Lung microvascular endothelial cell (primary cell): ENCODE measurements at regions not wholly inside any gene's neighbourhood (a gene's known extent, or its start where the extent isn't known, plus 50 kb on each side); places are given as distances from the start of the nearest gene placed in this dataset.

ENCODE experiments used
- DNase-seq, 2 donors: peaks; one replicate each; pipeline versions ENCODE4 v3.0.0 to v3.0.0-alpha.2; 2010; ENCODE audit warnings: low read depth in 2 of 2

DNA sequence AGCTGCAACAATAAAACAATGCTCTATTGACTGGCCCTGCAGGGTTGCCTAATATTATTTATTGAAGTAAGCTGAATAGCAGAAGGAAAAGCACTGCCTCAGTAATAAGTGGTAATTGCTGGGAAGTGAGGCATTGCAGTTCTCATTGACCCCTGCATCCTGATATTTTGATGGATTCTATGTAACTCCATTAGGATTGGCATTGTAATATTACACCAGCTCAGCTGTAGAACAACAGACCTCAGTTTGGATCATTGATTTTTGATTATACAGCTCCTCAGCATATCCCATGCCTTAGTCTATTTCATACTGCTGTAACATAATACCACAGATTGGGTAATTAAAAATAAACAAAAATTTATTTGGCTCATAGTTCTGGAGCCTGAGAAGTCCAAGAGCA, 650.6 kb upstream of the SALL1 start:
- DNase-seq: no peak

DNA sequence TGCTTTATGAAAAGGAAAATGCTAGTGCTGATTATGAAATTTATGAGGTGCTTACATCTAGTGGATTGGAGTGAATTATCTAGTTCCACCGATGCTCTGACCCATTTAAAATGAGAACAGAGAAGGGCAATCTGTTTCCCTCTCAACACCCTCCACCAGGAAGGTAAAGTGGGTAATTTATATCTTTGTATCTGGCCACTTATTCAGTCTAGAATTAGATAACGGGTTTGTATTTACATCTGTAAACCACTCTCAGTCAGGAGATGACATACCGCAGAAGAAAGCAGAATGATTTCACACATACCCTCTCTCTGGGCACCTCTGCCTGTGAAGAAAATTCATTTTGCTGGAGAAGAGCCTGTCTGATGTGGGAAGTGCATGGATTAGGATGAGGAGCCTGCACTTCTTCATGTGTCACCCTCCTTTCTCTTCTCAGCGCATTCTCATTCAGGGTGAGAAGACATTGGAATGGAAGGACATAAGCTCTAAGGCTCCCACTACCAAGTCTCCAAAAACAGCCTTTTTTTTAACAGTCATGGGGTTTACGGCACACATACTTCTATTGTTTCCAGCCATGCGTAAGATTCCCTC, 646.7 kb upstream of the SALL1 start:
- DNase-seq: no peak

DNA sequence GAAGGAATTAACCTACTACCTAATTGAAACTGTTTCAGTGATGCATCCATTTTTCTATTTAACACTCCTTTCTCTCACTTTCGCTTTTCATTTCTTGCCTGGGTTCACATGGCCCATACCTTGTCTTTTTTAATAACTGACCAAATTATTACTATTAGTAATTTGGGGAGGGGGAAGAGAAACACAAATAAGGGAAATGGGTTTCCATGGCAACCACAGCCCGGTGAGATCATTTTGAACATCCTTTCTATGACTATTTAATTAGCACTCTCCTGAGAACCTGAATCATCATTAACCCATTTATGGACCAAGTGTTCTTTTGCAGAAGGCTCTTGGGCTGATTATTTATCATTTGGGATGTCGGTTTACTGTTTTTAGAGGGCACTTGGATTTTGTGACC, 628.2 kb upstream of the SALL1 start:
- DNase-seq: no peak

DNA sequence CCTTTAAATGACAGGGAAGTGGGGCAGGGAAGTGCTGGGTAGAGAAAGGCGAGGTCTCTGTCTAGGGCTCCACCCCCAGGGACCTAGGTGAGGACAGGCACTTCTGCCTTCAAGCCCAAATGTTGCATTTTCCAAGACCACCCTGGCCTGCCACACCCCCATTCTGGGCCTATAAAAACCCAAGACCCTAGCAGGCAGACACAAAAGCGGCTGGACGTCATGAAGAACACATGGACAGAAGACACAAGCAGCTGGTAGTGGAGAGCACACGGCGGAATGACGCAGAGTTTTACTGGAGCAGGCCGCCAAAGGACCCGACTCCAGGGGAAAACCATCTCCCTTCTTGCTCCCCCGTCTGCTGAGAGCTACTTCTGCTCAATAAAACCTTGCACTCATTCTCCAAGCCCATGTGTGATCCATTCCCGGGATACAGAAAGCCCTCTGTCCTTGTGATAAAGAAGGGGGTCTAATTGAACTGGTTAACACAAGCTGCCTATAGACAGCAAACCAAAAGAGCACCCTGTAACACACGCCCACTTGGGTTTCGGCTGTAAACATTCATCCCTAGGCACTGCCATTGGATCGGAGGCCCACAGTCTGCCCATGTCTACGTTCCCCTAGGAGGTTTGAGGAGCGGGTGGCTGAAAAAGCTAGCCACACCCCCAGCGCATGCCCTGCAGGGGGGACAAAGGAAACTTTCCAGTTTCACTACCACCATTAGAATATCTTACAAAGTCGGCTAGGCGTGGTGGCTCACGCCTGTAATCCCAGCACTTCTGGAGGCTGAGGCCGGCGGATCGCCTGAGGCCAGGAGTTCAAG, 622.2 kb upstream of the SALL1 start:
- no peak for DNase-seq

DNA sequence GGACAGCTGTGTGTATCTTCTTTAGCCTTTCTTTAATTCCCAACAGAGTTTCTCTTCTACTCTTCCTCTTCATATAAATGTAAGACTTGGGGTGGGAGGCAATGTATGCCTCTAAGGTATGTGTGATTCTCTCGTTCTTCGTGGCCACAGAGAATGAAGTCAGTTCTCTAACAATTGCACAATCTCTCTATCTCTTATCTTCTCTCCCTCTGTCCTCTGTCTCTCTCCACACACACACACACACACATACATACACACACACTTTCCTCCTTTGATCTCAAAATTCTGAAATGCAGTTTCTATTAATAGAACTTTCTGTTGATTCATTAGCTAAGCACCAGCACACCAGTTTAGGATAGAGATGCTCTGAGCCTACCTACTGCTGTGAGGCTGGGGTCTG, 615.7 kb upstream of the SALL1 start:
- no peak for DNase-seq

DNA sequence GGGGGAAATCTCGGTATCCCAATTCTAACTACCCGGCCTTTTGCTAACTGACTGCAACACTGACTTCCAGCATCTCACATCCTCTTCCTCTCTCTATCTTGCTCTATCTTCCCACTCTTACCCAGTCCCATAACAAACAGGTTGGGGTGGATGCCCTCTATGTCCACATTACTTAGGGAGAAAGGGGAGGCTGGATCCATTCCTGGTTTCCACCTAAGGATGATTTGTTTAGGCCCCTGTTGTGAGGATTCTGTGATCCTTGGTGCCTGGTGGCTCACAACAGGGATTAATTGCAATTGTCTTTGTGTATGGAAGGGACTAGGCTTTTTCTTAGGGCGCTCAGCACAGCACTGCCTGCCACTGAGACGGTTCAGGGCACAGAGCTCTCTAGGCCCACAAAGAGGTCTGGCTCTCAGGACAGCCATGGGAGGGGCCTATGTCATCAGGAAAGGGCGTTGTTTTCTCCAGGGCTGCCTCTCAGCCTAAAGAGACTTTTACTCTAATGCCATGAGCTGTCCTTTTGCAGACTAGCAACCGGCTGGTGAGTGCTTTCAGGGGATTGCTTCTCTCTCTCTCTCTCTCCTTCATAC, 612.1 kb upstream of the SALL1 start:
- DNase-seq: no peak

DNA sequence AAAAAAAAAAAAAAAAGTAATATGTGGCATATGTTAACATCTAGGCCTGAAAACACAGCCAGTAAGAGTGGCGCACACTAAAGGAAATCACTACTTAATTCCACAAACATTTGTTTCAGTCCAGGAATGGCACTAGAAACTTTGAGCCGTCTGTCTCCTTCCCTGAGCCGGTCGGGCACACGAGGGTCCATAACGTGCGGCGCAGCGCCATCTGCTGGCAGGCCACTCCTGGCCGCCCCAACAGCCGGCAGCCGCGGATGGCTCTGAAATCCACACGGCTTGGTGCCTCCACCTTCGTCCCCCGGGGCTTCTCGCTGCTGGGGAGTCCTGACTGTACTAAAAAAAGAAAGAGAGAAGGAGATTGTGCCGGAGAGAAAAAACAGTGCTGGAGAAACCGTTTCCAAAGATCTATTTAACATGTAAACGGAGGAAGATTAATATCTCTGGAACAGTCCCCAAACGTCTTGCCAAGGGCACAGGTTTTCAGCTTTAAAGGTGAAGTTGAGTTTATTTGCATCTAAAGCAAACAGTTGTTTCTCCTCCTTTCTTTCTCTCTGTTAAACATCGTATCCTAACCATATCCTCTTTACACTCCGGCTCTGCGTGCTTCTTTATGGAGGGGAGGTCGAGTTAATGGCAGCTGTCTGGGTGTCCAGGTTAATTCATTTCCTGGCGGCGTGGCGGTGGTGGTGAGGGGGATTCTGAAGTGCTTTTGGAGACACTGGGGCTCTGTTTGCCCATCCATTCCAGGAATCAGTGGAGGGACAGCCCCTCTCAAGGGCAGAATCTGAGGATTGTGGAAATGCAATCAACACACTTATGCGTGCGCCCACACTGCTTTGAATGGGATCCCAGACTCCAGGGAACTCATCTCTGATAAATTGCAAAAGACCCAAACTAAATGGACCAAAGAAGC, 611.3 kb upstream of the SALL1 start:
- peak; percentile 65 to 74 for DNase-seq

DNA sequence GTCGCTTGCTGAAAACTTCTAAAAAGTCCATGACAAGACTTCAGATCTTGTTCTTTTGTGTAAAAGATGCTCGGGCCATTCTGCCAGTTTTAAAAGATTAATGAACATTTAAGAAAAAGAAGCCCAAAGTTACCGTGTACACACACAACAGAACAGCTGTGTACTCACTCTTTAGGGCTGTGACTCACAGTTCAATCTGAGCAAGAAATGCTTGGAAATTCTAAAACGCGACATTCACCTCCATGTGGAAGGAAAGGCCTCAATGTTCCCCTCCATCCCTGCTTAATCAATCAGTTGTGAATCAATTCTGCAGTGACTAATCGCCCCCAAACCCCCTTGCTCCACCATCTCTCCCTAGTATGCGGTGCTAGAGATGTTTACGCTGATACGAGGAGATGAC, 609.9 kb upstream of the SALL1 start:
- DNase-seq: no peak

DNA sequence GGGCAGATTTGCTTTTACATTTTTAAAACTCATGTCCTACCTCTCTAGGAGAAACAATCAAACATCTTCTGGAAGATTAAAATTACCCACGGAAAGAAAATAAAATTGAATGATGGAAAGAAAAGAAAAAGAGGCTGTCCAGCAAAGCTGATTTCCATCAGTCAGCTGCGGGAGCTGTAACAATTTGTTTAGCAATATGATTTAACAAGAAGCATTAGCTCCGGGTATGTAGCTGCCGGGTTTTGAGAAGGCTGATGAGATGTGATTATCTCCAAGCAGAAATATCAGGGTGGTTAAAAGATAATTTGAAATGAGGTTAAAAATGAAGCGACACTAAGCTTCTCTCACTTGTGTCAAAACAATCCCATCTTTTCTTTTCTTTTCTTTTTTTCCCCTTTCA, 608.9 kb upstream of the SALL1 start:
- DNase-seq: no peak

DNA sequence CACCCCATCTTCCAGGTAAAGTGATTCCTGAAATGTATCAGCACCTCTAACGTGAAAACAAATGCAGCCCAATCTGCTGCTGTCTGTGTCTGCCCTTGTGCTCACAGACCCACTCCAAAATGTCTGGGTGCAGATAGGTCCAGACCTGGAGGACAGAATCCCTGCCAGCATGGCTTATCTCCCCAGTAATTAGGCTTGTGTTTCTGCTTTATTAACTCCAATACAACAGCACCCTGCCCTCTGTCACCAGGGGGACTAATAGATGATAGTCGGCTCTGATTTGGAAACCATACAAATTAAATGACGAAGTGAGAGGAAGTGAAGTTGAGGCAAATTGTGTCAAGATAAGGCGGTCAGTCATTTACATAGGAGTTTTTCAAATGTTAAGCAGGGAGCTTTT, 608.3 kb upstream of the SALL1 start:
- DNase-seq: no peak

DNA sequence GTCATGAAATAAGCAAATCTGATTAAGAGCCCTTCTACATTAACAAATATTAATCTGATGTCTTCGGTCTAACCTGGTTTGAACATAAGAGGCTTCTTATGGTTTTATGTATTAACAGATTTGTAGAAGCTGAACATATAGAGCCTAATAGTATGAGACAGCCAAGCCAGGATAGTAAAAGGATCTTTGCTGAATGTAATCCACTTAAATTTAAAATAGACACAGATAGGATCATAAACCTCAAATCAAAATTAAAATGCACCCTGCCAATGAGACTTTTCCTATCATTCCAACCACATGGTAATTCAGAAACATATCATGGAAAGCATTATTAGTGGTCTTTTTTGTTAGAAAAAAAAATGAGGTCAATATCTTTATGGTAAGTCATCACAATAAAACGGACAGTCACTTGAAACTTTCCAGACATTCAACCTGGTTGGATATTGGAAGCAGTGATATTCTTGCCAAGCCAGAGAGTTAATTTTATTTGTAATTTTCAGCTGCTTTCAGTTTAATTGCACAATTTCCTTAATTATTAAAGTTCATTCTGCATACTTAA, 606.9 kb upstream of the SALL1 start:
- no peak for DNase-seq

DNA sequence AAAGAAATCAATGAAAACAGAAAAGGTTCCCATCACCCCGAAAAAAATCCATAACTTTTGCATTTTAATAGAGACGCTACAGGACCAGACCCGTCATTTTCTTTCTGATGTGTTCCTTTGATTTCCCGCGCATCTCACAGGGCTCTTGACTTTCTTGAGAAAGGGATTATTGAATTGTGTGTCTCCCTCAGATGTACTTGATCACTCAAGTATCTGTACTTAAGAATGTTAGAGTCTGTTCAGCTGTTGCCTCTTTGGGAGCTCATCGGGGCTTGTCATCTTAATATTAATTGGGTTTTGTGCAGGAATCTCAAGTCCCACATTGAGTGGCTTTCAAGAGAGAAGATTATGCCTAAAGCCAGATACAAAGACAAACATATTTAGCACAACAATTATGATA, 606.4 kb upstream of the SALL1 start:
- no peak for DNase-seq

DNA sequence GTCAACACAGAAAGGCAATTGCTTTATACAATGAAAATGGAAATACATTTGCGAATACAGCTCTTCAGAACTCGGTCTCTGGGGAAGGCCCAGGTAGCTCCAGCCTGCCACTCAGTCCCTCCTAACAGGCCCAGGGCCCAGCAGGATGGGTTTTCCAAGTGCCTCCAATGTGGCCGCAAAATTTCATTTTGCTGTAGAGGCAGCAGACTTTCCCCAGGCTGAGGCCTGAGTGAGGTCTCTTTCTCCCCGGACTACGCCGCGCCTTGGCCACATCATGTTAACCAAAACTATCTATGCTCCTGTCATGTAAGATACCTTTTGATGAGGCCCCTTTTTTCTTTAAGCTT, 606.0 kb upstream of the SALL1 start:
- no peak for DNase-seq

DNA sequence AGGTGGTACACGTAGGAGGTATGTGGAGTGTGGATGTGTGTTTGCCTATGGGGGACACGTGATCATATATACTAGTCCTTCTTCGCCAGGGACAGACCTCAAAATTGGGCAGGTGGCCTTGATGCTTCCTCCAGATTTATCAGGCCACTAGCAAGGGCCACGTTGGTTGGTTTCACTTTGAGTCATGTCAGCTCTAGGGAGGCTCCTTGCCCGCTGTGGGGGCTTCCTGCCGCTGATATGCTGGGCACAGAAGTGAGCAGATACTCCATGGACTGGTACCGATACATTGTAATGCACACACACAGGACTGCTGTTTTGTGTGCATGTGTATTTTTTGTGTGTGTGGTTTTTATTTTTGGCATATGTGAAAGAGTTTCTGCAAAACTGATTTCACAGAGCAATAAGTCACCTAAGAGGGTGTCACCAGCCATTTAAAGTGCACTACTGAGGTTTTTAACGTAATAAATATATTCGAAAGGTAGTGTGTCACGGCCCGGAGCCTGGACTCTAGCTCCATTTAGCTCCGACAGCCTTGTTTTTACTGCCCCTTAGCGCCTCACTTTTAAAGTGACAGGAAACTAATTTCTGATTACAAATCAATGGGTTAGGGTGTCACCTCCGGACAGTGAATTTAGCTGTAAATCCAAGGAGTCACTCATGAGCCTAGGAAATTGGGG, 605.5 kb upstream of the SALL1 start:
- no peak for DNase-seq

DNA sequence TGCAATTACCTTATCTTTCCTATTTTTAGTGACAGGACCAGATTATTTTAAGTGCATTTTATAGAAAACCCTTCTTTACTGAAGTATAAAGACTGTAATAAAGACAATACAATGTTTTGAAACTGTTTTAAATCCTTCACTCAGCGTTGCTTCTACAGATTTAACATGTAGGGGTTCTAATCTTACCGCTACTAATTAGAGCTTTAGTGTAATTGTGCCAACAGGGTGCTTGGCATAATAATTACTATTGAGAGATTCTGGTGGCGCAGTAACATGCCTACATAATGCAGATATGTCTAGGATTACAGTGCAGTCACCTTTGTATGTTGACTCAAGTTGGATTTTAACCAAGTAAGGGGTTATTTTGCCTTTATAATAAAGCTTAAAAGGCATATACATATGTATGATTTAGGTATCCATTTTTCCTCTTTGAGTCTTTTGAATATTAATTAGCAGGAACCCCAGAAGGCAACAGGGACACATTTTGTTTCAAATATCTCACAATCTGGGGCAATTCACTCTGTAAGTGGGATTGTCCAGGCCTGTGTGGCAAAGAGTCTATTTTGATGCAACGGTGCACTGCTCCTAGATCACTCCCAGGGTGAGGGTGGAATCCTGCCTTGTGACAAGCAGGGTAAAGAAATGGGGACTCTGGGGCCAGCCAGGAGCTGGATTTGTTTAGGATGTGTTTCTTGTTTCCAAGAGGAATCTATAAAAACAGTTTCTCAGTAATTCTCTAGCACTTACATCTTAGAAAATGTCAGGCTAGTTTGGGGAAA, 604.7 kb upstream of the SALL1 start:
- DNase-seq: no peak

DNA sequence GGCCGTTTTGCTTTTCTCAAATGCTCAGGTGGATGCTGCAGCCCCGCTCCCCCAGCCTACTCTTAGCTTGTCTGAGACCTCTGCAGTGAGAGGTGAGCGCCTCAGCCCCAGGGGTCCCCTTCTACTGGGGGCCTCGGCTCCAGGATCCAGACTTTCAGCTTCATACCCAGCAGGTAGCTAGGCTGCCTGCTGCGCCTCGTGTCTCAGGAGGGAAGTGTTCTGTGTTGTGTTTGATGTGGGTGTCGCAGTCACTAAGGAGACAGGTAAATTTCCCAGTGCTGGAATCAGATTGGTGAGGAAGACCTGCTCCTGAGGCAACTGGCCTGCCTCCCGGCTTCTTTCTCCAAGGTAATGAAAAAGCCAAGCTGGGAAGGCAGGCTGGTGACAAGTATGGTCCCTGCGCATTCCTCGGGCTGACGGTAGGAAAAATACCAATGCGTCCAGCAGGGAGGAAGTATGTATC, 604.0 kb upstream of the SALL1 start:
- DNase-seq: no peak

DNA sequence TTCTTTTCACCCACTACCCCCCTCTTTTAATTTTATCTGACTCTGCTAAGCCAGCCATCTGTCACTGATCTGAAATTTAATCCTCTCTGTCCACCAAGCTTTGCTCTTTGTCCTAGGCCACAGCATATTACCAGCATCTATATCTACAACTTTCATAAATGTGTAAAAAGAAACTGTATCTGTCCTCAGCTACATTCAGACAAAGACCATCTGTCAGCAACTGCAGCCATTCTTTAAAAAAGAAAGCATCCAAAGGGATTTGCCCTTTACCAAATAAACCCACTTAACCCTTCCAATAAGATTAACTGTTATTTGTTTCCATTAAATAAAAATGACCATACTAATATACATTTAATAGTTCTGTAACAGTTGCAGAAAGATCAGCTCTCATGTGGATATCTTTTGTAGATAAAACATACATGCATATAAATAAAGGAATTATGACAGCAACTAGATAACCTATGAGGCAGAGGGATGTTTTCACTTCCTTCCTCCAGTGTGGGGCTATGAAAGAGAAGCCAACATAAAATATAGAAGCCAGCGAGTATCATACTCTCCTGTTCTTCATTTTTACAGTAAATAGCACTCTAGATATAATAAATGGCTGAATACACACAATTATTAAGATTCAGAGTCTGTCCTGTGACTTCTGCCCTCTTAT, 602.5 kb upstream of the SALL1 start:
- no peak for DNase-seq

DNA sequence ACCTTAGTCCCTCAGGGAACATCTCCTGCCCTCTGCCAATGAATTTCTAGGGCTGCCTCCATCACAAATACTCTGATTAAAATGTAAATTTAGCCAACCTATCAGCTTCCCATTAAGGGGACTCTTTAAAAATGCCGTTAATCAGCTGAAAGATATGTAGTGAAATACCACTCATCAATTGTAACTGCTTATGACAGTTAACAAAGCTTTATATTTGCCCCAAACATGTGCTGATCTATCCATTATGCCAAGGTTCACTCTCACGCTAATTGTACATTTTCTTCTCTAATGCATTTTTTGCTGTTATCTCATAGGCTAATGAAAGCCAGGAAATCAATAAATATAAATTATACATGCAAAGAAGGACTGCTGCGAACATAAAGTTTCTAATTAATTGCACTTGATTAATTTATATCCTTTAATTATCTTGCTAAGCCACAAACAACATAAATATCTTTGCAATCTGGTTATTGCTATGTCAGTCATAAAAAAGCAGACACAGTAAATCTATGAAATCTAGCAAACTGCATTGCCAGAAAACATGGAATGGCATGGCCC, 601.4 kb upstream of the SALL1 start:
- no peak for DNase-seq

DNA sequence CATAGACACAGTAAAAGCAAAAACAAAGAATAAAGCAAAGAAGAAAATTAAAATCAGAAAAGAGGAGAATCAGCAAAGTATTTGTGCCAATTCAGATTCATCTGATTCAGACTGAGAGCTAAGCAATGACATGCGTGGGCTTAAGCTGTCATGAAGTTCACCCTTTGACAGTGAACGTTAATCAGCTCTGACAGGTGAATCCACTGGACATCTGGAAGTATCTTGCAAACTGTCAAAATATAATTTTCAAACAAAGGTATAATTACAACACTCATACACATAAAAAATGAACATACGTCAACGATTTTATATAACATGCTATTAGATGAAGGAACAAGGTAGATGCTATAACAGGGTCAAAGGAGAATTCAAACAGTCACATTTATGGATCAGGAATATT, 596.3 kb upstream of the SALL1 start:
- no peak for DNase-seq

DNA sequence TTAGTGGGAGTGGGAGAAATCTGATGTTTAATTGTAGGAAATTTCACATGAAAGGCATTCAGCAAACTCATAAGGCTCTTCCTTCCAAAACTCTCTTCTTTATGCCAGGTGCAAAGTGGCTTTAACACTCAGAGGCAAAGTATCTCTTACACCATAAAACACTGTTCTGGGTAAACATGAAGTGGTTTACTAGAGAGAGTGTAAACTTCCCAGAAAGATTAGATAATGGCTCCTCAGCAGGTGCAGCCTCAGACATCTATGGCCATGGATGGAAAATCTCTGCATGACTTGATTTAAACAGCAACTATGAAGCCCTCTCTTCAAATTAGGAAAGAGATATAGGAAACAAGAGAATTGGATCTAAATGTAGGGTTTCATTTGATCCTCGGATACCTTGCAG, 583.1 kb upstream of the SALL1 start:
- no peak for DNase-seq
